PC-9 (cell line): ENCODE measurements at regions not wholly inside any gene's neighbourhood (a gene's known extent, or its start where the extent isn't known, plus 50 kb on each side); places are given as distances from the start of the nearest gene placed in this dataset.

Experiments
- EZH2 ChIP-seq: fragments of 200-600 bp; sonication (generic); IDR thresholded peaks from 2 replicates; pipeline ENCODE4 v1.8.0; 2017; ENCODE audit warnings: antibody characterized with exemption, low read depth
- TF ChIP-seq, protein P1 (sequence below): fragments of 200-600 bp; sonication (generic); conservative IDR thresholded peaks from 2 replicates; pipeline ENCODE4 v1.6.1; 2017; ENCODE audit warnings: mixed run types, antibody characterized with exemption, mild to moderate bottlenecking, moderate library complexity

DNA sequence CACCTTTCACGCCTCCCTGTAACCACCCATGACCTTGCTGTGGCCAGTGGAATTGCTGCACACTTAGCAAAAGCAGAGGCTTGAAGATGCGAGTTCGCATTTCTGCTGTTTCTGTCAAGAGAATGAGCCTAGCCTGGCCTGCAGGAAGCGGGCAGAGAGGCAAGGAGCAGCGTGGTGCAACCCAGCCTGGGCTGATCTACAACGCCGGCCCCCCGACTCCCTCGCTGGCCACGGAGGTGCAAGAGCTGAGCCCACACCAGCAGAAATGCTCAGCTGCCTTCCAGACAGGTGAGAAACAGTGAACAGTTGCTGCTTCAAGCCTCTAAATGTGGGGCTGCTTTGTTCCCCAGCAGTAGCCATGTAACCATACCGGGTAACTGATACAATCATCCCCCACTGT lies 116.4 kb downstream of the NCOR2 start:
- TF ChIP-seq, protein P1, sequence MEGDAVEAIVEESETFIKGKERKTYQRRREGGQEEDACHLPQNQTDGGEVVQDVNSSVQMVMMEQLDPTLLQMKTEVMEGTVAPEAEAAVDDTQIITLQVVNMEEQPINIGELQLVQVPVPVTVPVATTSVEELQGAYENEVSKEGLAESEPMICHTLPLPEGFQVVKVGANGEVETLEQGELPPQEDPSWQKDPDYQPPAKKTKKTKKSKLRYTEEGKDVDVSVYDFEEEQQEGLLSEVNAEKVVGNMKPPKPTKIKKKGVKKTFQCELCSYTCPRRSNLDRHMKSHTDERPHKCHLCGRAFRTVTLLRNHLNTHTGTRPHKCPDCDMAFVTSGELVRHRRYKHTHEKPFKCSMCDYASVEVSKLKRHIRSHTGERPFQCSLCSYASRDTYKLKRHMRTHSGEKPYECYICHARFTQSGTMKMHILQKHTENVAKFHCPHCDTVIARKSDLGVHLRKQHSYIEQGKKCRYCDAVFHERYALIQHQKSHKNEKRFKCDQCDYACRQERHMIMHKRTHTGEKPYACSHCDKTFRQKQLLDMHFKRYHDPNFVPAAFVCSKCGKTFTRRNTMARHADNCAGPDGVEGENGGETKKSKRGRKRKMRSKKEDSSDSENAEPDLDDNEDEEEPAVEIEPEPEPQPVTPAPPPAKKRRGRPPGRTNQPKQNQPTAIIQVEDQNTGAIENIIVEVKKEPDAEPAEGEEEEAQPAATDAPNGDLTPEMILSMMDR: no peak
- no peak for TF ChIP-seq EZH2
